GM12865 (cell line): ENCODE measurements at regions not wholly inside any gene's neighbourhood (a gene's known extent, or its start where the extent isn't known, plus 50 kb on each side); places are given as distances from the start of the nearest gene placed in this dataset.

ENCODE experiments used
- DNase-seq: peaks from one replicate; pipeline ENCODE4 v3.0.0; 2010; ENCODE audit warnings: low read depth
- H3K4me3 ChIP-seq: 2 replicates; pipeline ENCODE4 v1.5.1; 2011; ENCODE audit warnings: mild to moderate bottlenecking, low read depth, low read length, control low read depth
- TF ChIP-seq, protein P1 (sequence below): IDR thresholded peaks from 2 replicates; pipeline ENCODE4 v1.5.1; 2011; ENCODE audit warnings: low read length, control low read depth, low read depth, inconsistent platforms; ENCODE audit not compliant: insufficient read depth; ENCODE audit errors: missing control alignments

DNA sequence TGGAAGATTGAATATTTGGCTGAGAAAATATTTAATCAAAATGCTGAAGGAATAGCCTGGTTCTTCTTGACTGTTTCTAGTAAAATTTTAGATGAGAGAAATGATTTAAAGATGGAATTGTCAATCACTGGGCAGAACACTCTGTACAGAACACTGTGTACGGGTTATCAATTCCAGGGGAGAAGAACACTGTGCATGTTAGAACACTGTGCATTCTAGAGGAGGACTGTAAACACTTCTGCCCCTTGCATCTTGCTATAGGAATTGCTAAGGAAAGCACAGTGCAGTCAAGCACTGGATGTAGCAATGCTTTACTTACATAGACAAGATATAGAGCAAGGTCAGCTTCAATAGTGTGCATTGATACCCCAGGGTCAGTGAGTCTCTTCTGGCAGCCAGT is 98.7 kb downstream of the RWDD3 start:
- no peak overlapping the region for H3K4me3 ChIP-seq
- TF ChIP-seq, protein P1, sequence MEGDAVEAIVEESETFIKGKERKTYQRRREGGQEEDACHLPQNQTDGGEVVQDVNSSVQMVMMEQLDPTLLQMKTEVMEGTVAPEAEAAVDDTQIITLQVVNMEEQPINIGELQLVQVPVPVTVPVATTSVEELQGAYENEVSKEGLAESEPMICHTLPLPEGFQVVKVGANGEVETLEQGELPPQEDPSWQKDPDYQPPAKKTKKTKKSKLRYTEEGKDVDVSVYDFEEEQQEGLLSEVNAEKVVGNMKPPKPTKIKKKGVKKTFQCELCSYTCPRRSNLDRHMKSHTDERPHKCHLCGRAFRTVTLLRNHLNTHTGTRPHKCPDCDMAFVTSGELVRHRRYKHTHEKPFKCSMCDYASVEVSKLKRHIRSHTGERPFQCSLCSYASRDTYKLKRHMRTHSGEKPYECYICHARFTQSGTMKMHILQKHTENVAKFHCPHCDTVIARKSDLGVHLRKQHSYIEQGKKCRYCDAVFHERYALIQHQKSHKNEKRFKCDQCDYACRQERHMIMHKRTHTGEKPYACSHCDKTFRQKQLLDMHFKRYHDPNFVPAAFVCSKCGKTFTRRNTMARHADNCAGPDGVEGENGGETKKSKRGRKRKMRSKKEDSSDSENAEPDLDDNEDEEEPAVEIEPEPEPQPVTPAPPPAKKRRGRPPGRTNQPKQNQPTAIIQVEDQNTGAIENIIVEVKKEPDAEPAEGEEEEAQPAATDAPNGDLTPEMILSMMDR: no peak
- DNase-seq: no peak

DNA sequence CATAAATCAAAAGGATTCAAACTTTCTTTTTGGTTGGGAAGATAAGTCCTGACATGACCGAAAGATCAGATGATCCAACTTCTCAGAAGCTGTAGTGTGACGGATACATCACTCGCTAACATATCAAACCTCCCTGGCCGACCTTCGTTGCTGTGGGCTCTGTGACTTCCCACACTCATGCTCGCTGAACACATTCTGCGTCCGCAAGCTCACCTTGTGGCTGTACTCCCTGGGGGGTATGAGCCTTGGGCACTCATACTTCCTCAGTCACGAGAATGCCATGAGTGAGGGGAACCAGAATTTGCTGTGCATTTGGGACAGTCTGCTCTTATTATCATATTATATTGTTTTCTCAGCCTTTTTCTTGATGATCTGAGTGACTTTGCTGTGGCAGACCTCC is 105.4 kb downstream of the RWDD3 start:
- TF ChIP-seq, protein P1: no peak
- DNase-seq: no peak
- no peak overlapping the region for H3K4me3 ChIP-seq

DNA sequence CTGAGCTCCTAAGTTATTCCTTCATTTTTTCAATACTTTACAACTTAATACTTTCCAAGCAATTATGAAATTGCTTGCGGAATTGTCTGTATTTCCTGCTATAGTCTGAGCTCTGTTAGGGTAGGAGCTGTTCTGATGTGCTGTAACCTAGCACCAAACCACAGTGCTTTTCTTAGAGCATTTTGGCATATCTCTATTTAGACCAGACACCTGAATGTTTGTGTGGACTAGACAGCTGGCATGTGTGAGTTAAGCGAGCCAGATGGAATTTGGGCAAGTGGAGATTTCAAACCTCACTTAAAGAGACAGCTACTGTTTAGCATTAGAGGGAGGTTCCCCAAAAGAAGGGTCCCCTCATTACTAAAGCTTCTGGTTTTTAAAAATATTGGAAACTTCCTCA is 106.1 kb downstream of the RWDD3 start:
- no peak for DNase-seq
- TF ChIP-seq, protein P1: no peak
- H3K4me3 ChIP-seq: no peak overlapping the region

GRCh38 chr1:95352767-95353166 is 118.8 kb downstream of the RWDD3 start:
- TF ChIP-seq, protein P1: no peak
- DNase-seq: no peak
- H3K4me3 ChIP-seq: no peak overlapping the region

DNA sequence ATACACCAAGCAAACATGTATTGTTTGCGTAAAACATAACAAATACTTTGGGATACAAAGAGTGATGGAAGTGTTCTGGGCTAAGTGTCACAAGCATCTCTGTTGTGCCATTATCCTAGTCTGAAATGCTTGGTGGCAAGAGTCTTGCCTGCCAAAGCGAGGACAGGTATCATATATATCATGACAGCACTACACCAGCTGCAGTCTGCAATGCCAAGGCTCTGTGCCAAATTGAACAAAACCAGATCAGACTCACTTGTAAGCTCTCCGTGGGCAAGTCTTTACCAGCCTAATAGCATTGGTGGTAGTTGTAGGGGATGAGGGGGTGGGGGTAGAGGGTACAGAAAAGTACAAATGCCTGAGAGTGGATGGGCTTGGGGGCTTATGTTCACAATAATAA is 119.2 kb downstream of the RWDD3 start:
- TF ChIP-seq, protein P1: no peak
- DNase-seq: no peak
- no peak overlapping the region for H3K4me3 ChIP-seq

- TF ChIP-seq, protein P1: no peak
- DNase-seq: no peak
- no peak overlapping the region for H3K4me3 ChIP-seq
These were observed 130.5 kb downstream of the RWDD3 start for GRCh38 chr1:95364546-95364945.

- no peak overlapping the region for H3K4me3 ChIP-seq
- no peak for DNase-seq
- TF ChIP-seq, protein P1: no peak
These were observed 132.5 kb downstream of the RWDD3 start for GRCh38 chr1:95366498-95366897.
